Ramos (cell line): ENCODE measurements at regions not wholly inside any gene's neighbourhood (a gene's known extent, or its start where the extent isn't known, plus 50 kb on each side); places are given as distances from the start of the nearest gene placed in this dataset.

Source experiments
- in situ Hi-C: fragments of 300-500 bp; cut with MboI; formaldehyde crosslinking; loops from one replicate; pipeline ENCODE4 v1.14.3; 2022; ENCODE audit warnings: low sequenced_read_pairs; ENCODE audit not compliant: unreplicated experiment

DNA sequence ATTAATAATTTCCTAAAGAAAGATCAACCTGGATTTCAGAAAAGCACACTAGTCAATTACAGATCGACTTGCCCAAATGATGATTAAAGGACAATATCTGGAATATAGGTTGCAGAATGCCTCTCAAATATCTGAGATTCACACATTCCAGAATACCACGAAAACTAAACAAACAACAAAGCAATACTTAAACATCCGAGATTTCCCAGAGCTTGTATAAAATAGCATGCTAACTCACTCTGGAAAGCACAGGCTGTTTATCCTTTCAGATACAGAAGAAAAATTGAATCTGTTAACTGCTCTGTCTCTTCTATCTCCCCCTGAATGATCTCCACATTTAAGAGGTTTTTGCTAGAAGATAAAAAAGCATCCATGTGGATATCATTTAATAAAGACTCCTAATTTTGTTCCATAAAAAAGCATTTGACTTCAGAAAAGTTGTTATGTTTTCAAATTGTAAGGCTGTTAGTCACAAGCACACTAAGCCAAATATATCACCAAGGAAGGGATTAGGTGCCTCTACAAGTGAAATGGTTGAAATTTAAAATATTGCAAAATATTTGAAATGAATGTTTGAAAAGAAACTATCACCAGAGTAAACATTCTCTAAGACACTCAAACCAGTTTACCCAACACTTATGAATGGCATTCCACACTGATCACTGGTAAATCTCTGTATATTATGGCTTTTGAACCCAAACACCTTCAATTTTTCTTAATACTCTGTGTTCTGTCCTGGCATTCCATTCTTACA, 865.1 kb upstream of the ADAMTS5 start:
- in situ Hi-C loops: no loop called here

DNA sequence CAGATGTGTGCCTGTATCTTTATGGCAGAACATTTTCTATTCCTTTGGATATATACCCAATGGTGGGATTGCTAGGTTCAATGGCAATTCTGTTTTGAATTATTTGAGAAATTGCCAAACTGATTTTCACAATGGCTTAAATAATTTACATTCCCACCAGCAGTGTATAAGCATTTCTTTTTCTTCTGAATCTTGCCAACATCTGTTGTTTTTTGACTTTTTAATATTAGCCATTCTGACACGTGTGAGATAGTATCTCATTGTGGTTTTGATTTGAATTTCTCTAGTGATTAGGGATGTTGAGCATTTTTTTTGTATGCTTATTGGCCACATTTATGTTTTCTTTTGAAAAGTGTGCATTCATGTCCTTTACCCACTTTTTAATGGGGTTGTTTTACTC, 864.3 kb upstream of the ADAMTS5 start:
- in situ Hi-C loops: no loop called here

DNA sequence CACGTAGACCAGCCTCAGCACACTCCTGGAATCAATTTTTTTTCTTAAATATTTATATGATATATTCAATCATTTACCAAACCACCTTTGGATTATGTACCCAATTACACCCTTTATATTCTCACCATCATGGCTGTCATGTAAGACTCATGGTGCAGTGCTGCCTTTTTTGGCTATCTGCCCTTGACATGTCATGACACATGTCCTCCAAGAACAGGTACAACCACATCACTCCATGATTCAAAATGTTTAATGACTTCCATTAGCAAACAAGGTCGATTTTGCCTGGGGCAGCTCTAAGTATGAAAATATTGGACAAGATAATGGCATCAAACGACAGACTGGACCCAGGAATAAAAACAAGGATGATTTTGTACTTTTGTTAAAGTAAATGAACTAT, 861.1 kb upstream of the ADAMTS5 start:
- in situ Hi-C loops: no loop called here

DNA sequence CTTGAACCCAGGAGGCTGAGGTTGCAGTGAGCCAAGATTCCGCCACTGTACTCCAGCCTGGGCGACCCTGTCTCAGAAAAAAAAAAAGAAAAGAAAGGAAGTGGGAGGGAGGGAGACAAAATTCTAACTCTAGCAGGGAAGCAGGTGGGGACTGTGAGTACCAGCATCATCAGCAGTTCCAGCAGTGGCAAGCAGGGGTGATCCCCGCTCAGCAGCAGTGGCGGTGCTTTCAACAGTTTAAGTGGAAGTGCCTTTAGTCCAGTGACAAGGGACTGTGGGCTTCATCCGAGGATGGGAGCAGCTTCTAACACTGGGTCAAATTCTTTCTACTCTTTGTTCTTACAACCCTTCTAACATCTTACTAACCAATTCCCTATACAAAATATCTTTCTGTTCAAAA, 858.1 kb upstream of the ADAMTS5 start:
- in situ Hi-C loops: no loop called here

DNA sequence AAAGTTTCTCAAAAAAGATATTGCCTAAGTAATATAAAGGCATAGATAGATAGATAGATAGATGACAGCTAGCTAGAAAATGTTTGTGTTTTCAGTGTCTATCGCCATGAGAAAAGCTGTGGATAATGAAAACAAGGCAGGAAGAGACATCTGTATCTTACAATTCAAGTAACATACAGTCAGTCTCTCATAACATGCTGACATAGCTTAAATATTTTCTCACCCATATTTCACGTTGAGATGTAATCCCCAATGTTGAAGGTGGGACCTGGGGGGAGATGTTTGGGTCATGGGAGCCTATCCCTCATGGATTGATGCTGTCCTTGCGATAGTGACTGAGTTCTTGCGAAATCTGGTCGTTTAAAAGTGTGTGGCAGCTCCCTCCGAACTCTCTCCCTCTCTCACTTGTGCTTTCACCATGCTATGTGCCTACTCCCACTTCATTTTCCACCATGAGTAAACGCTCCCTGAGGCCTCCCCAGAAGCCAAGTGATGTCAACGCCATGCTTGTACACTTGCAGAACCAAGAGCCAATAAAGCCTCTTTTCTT, 856.8 kb upstream of the ADAMTS5 start:
- in situ Hi-C loops: no loop called here

DNA sequence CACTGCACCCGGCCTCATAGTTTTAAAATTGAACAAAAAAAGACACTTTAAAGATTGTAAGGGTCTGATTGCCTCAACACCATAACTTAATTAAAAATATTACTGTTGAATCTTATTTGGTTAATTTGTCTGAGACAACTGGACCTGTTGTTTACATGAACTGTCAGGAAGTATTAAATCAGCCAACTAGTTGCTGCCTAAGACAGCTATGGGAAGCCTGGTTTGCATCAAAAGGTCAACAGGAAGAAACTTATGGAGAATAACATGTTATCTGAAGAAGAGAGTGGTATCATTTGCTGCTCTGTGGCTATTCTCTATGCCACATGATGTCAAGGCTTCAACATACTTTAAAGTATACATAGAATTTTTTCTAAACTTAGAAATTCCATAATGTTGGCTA, 853.5 kb upstream of the ADAMTS5 start:
- in situ Hi-C loops: no loop called here

DNA sequence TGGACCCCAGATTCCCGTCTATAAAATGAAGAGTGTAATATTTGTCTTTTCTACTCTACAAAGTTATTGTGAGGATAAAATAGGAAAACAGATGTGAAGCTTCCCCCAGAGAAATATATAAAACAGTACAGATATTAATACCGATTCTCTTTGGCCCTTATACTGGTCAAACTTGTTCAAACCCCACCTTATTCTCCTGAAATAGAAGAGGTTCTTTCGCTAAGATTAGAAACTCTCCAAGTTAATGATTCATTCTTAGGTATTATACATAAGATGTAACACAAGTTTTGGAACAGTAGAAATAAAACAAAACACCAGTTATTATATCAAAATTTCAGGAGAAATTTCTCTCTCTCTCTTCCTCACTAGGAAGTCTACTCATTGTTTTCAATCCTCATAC, 852.4 kb upstream of the ADAMTS5 start:
- in situ Hi-C loops: no loop called here

DNA sequence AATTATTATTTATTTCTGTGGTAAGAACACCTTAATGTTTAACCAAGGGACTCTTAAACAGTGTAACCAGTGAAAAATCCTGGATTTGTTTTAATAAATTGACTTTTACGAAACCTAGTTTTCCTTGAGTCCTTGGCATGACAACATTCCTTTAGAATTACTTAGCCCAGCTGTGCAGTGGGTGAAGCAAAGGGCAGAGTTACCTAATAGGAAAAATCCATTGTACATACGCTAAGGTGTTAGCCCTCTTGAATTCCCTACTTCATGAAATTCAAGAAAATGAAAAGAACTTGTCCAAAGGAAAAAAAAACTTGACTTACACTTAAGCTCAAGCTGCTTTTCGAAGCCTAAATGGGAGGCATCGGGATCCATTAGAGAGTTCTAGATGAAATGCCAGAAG, 852.0 kb upstream of the ADAMTS5 start:
- in situ Hi-C loops: no loop called here

DNA sequence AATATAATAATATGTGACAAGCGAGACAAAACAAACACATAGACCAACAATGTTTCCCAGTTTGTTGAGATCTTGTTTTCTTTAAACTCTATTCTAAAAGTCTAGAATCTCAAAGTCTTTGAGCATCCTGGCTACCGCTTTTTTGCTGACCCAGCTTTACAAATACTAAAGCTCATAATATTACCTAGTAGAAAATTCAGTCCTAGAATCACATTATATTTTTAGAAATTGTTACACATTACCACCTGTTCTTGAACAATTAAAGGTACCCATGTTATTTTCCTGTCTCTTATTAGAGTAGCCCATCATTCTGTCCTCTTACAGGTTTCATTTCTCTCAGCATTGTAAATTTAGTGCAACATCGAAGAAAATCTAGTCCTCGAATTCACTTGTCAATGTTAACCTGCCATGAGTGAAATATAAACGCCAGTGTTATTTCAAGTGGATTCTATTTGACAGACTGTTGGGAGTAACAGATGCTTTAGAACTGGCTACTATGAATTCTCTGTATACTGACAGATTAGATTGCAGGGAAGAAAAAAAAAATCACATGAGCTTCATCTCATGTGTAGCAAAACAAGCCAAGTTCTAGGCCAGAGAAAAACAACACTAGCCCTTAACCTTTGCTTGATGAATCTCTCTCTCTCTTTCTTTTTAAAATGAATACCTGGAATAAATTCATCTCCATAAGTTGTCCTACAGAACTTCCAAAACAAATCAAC, 851.2 kb upstream of the ADAMTS5 start:
- in situ Hi-C loops: no loop called here

DNA sequence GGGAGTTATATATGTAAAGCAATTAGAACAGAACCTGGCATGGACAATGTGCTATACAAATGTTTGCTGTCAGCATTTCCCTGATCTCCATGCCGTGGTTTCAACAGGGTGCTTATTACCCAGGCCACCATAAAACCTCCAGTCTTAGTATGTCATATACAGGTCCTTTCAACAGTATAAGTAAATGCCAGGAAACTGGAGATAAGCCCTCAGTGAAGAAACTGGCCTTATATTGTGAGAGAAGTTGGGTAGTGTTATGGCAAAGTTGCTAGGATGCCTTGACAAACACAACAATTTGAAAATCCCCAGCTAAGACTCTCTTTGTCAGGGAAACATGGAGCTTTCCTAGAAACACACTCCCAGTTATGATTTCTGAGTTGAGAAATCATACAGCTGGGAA, 850.2 kb upstream of the ADAMTS5 start:
- in situ Hi-C loops: no loop called here

DNA sequence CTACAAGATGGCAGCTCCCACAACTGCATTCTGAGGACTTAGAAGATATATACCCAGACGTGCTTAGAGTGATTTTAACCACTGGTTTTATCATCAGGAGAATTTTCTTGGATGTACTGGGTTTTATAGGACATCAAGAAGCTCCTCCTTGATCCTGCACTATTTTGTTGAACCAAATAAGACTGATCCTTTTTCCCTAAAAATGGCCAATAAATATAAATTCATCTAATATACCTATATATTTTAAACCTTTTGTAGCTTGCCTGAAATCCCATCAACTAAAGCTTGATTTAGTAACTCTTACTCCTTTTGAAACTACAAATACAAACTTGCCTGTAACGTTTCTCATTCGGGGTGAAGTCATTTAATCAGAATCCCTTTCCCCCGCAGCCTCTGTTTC, 849.4 kb upstream of the ADAMTS5 start:
- in situ Hi-C loops: no loop called here

DNA sequence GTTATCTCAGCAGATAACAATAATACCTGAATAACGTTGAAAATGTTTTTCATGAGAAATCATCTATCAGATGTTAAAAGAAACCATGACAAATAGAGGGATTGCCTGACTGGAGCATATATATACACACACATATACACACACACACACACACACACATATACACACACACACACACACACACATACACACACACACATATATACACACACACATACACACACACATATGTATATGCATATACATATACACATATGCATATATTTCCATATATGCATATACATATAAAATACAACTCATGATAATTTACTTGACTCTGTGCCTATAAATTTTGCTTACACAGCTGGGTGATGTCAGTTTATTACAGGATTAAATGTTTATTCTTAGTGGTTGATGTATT, 847.3 kb upstream of the ADAMTS5 start:
- in situ Hi-C loops: no loop called here

DNA sequence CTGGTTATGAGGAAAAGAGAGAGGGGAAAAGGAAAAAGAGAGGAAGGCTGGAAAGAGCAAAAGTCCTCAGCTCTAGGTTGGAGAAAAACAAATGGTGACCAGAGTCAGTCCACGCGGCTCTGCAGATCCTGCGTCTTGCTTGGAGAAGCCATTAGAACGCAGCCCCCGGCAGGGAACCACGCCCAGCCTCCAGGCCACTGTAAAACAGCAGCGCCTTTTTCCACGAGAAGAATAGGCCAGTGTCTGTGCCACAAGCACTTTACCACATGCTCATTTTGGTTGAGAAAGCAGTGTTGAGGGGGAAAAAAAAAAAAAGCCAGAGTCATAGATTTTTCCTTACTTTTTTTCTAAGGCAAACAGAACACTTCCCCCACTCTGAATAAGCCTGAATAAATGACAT, 846.9 kb upstream of the ADAMTS5 start:
- in situ Hi-C loops: no loop called here

DNA sequence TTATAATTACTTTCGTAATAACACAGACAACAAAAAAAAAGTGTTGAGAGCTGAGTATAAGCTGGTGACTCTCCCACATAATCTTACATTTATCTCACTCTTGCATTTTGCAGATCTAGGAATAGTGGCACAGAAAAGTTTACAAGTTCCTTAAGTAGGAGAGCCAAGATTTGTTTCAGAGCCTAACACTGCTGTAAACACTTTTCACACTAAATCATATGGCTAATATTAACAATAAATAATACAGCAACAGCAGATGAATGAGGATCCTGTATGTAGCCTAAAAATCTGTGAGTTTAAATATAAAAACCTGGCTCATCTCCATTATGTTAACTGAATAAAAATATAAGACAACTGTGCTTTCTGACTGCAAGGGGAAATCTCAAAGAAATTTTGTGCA, 846.5 kb upstream of the ADAMTS5 start:
- in situ Hi-C loops: no loop called here

DNA sequence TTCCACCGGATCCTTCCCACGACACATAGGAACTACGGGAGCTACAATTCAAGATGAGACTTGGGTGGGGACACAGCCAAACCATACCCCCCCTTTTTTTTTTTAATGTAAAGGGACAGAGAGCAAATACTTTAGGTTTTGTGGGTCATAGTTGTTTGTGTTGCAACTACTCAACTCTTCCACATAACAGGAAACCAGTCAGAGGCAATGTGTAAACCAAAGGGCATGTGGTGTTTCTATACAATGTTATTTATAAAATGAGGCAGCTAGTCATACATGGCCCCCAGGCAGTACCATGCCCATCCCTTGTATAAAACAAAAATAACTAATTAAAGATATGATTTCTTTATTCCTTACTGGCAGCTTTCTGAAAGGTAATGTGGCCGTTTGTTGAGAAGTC, 845.4 kb upstream of the ADAMTS5 start:
- in situ Hi-C loops: no loop called here

DNA sequence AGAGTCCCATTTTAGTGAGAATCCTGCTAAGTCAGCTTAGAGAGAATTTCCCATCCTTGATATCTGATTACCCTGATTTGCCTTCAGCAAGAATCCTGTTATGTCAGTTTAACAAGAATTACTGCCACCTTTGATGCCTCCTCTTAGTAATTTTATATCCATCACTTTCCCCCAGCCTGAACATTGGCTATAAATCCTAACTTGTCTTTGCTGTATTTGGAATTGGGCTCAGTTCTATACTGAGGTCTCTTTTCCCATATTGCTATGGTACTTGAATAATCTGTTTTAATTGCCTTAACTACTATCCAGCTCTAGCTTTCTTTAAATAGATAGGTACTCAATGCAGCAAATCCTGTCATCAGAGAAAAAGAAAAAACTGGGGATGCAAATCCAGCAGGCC, 842.0 kb upstream of the ADAMTS5 start:
- in situ Hi-C loops: no loop called here

DNA sequence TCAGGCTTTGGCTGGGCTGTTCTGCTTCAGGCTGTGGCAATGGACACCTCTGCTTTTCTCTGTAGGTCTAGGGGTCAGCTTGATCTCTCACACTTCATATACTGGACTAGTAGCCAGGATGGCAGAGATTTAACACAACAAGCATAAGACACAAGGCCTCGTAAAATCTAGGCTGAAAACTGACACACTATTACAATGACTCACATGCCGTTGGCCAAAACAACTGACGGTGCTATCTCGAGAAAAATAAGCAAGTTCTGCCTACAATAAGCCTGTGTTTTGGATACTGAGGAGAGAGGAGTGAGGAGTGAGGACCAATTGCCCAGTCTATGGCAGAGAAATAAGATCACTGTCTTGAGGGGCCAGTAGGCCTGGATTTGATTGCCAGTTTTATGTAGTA, 840.7 kb upstream of the ADAMTS5 start:
- in situ Hi-C loops: no loop called here

DNA sequence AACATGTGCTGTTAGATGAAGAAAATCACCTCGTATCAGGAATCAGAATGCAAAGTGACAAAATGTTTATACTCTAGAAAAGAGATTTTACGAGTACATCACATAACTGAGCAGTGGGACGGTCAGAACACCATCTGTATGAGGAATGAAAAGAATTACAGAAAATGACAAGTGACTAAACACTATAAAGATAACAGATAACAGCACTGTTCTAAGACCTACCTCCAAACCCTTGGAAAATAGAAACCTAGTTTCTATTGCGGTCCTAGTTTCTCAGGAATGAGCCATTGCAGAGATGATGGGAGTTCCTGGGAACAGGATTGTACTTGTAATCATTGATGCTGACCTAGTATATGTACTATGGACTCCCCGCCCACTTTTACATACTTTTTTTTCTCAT, 839.4 kb upstream of the ADAMTS5 start:
- in situ Hi-C loops: no loop called here

DNA sequence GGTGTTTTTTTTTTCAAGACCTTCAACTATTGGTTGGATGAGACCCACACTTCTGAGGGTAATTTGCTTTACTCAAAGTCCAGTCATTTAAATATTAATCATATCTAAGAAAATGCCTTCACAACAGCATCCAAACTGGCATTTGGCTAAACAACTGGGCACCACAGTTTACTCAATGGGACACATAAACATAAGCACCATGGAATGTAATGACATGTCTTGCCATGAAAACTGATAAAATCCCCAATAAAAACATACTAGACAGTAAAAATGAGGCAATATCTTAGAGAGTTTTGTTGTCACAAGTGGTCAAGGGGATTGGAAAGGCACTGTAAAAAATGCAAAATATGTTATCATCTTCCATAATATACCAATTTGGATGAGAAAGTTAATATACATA, 838.8 kb upstream of the ADAMTS5 start:
- in situ Hi-C loops: no loop called here

DNA sequence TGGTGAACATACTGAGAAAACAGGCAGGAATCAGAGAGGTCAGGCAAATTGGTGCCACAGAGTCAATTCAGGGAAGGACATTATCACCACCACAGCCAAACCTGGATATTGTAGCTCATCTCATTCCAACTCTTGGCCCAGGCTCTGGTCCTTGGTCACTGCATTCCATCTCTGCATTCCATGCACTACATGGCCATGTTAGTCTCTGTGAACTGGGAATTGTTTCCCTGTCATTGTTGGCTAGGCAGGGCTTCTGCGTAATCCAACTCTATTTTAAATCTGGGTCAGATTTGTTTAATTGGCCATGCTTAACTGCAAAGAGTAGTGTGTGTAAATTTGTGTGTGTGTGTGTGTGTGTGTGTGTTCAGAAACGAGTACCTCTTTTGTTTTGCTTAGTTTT, 837.6 kb upstream of the ADAMTS5 start:
- in situ Hi-C loops: no loop called here

DNA sequence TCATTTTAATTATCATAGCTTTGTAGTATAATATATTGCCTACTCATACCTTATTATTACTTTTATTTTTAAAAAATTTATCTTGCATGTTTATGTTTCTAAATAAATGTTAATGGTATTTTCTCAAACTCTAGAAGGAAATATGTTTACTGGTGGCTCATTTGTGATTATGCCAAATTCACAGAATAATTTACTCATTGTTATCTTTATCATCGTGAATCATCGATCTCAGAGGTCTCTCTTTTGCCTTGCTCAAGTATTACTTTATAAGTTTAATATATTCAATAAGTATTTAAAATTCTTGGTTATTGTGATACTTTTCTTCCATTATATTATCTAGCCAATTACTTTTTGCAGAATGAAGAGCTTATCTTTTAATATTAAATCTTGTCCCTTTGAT, 836.7 kb upstream of the ADAMTS5 start:
- in situ Hi-C loops: no loop called here
